ENCODE measurements at regions not wholly inside any gene's neighbourhood (a gene's known extent, or its start where the extent isn't known, plus 50 kb on each side); places are given as distances from the start of the nearest gene placed in this dataset.

DNA sequence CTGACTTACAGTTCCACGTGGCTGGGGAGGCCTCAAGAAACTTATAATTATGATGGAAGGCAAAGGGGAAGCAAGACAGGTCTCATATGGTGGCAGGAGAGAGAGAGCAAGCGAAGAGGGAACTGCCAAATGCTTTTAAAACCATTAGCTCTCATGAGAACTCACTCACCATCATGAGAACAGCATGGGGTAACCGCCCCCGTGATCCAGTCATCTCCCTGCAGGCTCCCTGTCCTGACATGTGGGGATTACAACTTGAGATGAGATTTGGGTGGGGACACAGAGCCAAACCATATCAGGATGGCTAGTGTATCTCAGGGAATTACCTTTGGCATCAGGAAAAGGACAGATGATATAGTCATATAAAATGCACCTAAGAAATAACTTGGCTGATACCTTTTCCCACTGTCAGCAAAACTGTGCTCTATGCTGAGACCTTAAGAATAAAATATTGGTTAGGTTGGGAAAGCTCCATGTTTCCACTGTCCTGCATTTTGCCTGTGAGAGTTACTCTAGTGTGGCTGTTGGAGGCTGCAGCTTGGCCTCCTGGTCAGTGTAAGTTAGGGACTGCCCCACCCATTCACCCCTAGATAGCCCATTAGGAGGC lies 110.3 kb downstream of the UCHL1 start:
- DNase-seq: no peak
- Histone ChIP-seq H3K27ac (no peak overlapping the region), H3K4me3 (no peak overlapping the region), H3K4me1 (peaks cover 0 to 97% (median 56%) of the 10 kb centered on the region in 12 donors), H3K9me3 (no peaks in the 10 kb centered on the region), H3K27me3 (no peaks in the 10 kb centered on the region), H3K36me3 (peaks cover 0 to 6% (median 0%) of the 10 kb centered on the region in 9 donors)
- 81 to 90% (median 84%) methylated on average over 4 of the region's 4 CpGs for WGBS, 4 donors
- ATAC-seq: no peak
- intact Hi-C loops (cut with DNase I): loop anchor here in 5 of 10 donors (10.0 kb wide), 6 partner anchors 48 to 288 kb away; partner anchors contain the start of gene LIMCH1 (in 1 of the 5)
- no peak for TF ChIP-seq POLR2A (IDR thresholded peaks at IDR 0.05)

DNA sequence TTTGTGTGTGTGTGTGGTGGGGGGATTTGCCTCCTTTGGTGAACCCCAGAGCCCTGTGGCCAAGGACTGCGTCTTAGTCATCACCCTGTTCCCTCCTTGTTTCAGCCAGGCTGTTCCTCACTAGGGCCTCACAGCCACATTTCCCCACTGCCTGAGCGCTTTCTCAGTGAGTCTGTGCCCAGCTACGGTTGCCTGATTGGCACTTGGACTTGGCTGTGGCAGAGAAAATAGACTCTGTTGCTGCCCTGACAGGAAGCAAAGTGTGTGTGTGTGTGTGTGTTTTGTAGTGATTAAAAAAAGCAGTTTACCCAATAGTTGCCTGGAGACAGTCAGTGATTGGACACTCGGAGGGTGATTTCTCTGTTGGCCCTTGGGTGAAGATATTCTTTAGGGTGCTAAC lies 113.0 kb downstream of the UCHL1 start:
- peak overlapping the region in 9 of 12 donors; percentile 38 to 85 (median 65) for H3K27ac ChIP-seq
- intact Hi-C loops (cut with DNase I): loop anchor here in 5 of 10 donors (10.0 kb wide), 6 partner anchors 45 to 285 kb away; partner anchors contain the start of gene LIMCH1 (in 2 of the 5)

GRCh38 chr4:41373221-41373620 lies 116.5 kb downstream of the UCHL1 start:
- no peak overlapping the region for H3K27ac ChIP-seq
- no peak for TF ChIP-seq CTCF (IDR thresholded peaks at IDR 0.05)
- no peak for TF ChIP-seq POLR2A (IDR thresholded peaks at IDR 0.05)
- H3K4me1 ChIP-seq: peaks cover 3 to 83% (median 51%) of the 10 kb centered on the region in 12 donors
- H3K27me3 ChIP-seq: no peaks in the 10 kb centered on the region
- peaks cover 0 to 9% (median 0%) of the 10 kb centered on the region in 12 donors for H3K9me3 ChIP-seq
- no peak overlapping the region for H3K4me3 ChIP-seq
- ATAC-seq (no peak), DNase-seq (no peak)
- no peaks in the 10 kb centered on the region for H3K36me3 ChIP-seq
- intact Hi-C loops (cut with DNase I): loop anchor here in 1 of 10 donors (10.0 kb wide), 1 partner anchor 162 kb away; the partner anchor contains the start of gene LIMCH1
- 13 to 42% (median 23%) methylated on average over 3 of the region's 3 CpGs for WGBS, 4 donors

More for the DNA sequence above, 113.0 kb downstream of the UCHL1 start:
- ATAC-seq (peak; percentile 84 to 94 (median 92)), DNase-seq (peak in 4 of 5 donors; percentile 65 to 83 (median 71))
- Histone ChIP-seq H3K27me3 (no peaks in the 10 kb centered on the region), H3K4me3 (peak overlapping the region in 1 of 12 donors; percentile 24), H3K9me3 (peaks cover 0 to 8% (median 0%) of the 10 kb centered on the region in 12 donors), H3K4me1 (peaks cover 0 to 95% (median 54%) of the 10 kb centered on the region in 12 donors), H3K36me3 (peaks cover 0 to 6% (median 0%) of the 10 kb centered on the region in 9 donors)
- 36 to 52% (median 43%) methylated on average over 4 of the region's 4 CpGs for WGBS, 4 donors
- TF ChIP-seq POLR2A (IDR thresholded peaks at IDR 0.05) (no peak), CTCF (IDR thresholded peaks at IDR 0.05) (no peak)

GRCh38 chr4:41374490-41374889 lies 117.8 kb downstream of the UCHL1 start:
- ATAC-seq: no peak
- intact Hi-C loops (cut with DNase I): loop anchor here in 1 of 10 donors (10.0 kb wide), 1 partner anchor 160 kb away; the partner anchor contains the start of gene LIMCH1
- Histone ChIP-seq H3K4me1 (peaks cover 0 to 72% (median 42%) of the 10 kb centered on the region in 12 donors), H3K4me3 (no peak overlapping the region), H3K27ac (peak overlapping the region in 3 of 12 donors; percentile 31 to 35 (median 33)), H3K36me3 (no peaks in the 10 kb centered on the region), H3K27me3 (no peaks in the 10 kb centered on the region), H3K9me3 (peaks cover 0 to 21% (median 9%) of the 10 kb centered on the region in 12 donors)
- TF ChIP-seq POLR2A (IDR thresholded peaks at IDR 0.05) (no peak), CTCF (IDR thresholded peaks at IDR 0.05) (no peak)
- no peak for DNase-seq
- WGBS, 4 donors: 43 to 83% (median 49%) methylated on average over 3 of the region's 3 CpGs

All from heart left ventricle (tissue), 16 donors.